ENCODE measurements at regions not wholly inside any gene's neighbourhood (a gene's known extent, or its start where the extent isn't known, plus 50 kb on each side); places are given as distances from the start of the nearest gene placed in this dataset.

DNA sequence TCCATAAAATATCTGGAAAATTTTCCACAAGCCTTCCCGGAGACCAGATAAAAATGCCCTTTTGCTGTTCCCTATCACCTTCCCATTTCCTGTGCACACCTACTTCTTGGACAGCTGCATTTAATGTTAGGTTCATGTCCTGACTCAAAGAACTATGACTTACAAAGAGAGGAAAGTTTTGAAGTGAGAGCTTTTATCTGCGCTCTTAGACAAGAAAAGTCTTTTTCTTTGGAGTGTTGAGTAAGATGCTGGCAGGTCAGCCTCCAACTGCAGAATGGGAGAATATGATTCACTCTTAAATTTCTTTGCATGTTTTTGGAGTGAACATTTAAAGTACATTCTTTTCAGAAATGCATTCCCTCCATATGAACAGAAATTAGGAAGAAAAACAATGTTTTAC lies 147.3 kb upstream of the DPH6 start:
- TF ChIP-seq, protein P1, sequence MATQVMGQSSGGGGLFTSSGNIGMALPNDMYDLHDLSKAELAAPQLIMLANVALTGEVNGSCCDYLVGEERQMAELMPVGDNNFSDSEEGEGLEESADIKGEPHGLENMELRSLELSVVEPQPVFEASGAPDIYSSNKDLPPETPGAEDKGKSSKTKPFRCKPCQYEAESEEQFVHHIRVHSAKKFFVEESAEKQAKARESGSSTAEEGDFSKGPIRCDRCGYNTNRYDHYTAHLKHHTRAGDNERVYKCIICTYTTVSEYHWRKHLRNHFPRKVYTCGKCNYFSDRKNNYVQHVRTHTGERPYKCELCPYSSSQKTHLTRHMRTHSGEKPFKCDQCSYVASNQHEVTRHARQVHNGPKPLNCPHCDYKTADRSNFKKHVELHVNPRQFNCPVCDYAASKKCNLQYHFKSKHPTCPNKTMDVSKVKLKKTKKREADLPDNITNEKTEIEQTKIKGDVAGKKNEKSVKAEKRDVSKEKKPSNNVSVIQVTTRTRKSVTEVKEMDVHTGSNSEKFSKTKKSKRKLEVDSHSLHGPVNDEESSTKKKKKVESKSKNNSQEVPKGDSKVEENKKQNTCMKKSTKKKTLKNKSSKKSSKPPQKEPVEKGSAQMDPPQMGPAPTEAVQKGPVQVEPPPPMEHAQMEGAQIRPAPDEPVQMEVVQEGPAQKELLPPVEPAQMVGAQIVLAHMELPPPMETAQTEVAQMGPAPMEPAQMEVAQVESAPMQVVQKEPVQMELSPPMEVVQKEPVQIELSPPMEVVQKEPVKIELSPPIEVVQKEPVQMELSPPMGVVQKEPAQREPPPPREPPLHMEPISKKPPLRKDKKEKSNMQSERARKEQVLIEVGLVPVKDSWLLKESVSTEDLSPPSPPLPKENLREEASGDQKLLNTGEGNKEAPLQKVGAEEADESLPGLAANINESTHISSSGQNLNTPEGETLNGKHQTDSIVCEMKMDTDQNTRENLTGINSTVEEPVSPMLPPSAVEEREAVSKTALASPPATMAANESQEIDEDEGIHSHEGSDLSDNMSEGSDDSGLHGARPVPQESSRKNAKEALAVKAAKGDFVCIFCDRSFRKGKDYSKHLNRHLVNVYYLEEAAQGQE (IDR thresholded peaks at IDR 0.05; ENCODE audit: insufficient read depth in 1 of 2, low read depth in 2 of 2, low read length in 2 of 2) = no peak
- no peak for TF ChIP-seq SIN3A (IDR thresholded peaks at IDR 0.05; ENCODE audit: borderline replicate concordance, insufficient read depth, low read length)
- TF ChIP-seq POLR2AphosphoS5 (IDR thresholded peaks at IDR 0.05; ENCODE audit: low read depth, low read length) = no peak
